ENCODE measurements at regions not wholly inside any gene's neighbourhood (a gene's known extent, or its start where the extent isn't known, plus 50 kb on each side); places are given as distances from the start of the nearest gene placed in this dataset.

GRCh38 chr12:69070319-69071090 lies 137.5 kb upstream of the CPM start:
- 34 to 52% methylated on average over 6 of the region's 6 CpGs for WGBS, 2 donors
- no peaks in the 10 kb centered on the region for H3K27me3 ChIP-seq
- peaks cover 0 to 40% (median 25%) of the 10 kb centered on the region in 4 donors for H3K4me1 ChIP-seq
- no peaks in the 10 kb centered on the region for H3K9me3 ChIP-seq
- no peaks in the 10 kb centered on the region for H3K36me3 ChIP-seq
- H3K4me3 ChIP-seq = no peak overlapping the region
- peak; percentile 75 to 88 for ATAC-seq (ENCODE audit: low FRiP score in 2 of 2)
- peak in 1 of 2 donors; percentile 77 for DNase-seq
- TF ChIP-seq POLR2A (IDR thresholded peaks at IDR 0.05) (no peak), EP300 (IDR thresholded peaks at IDR 0.05) (no peak), POLR2AphosphoS5 (IDR thresholded peaks at IDR 0.05) (peak in 1 of 2 donors; percentile 20)
- TF ChIP-seq, protein P1, sequence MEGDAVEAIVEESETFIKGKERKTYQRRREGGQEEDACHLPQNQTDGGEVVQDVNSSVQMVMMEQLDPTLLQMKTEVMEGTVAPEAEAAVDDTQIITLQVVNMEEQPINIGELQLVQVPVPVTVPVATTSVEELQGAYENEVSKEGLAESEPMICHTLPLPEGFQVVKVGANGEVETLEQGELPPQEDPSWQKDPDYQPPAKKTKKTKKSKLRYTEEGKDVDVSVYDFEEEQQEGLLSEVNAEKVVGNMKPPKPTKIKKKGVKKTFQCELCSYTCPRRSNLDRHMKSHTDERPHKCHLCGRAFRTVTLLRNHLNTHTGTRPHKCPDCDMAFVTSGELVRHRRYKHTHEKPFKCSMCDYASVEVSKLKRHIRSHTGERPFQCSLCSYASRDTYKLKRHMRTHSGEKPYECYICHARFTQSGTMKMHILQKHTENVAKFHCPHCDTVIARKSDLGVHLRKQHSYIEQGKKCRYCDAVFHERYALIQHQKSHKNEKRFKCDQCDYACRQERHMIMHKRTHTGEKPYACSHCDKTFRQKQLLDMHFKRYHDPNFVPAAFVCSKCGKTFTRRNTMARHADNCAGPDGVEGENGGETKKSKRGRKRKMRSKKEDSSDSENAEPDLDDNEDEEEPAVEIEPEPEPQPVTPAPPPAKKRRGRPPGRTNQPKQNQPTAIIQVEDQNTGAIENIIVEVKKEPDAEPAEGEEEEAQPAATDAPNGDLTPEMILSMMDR (IDR thresholded peaks at IDR 0.05) = peak; percentile 70 to 77 (median 73)
- peak overlapping the region in 2 of 4 donors; percentile 19 to 38 for H3K27ac ChIP-seq

DNA sequence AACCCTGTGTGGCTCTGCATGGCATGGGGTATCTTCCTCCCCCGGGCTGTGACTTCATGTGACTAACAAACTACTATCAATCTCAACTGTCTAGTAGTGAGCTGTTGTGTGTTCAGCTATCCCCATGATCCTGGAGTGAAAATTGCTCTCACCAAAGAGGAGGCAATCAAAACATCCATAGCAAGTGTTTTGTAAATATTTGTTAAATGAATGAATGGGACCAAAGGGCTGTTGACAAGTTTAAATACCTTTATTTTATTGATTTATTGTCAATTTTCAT lies 138.1 kb upstream of the CPM start:
- Histone ChIP-seq H3K27me3 (no peaks in the 10 kb centered on the region), H3K4me1 (peaks cover 0 to 40% (median 24%) of the 10 kb centered on the region in 4 donors), H3K9me3 (no peaks in the 10 kb centered on the region), H3K27ac (peak overlapping the region in 2 of 4 donors; percentile 19 to 38), H3K36me3 (no peaks in the 10 kb centered on the region), H3K4me3 (no peak overlapping the region)
- 32 to 43% methylated on average over 1 of the region's 1 CpG for WGBS, 2 donors
- no peak for TF ChIP-seq POLR2A (IDR thresholded peaks at IDR 0.05)
- TF ChIP-seq, protein P1 (IDR thresholded peaks at IDR 0.05) = no peak
- no peak for TF ChIP-seq EP300 (IDR thresholded peaks at IDR 0.05)
- no peak for TF ChIP-seq POLR2AphosphoS5 (IDR thresholded peaks at IDR 0.05)
- DNase-seq (no peak), ATAC-seq (ENCODE audit: low FRiP score in 2 of 2) (no peak)

DNA sequence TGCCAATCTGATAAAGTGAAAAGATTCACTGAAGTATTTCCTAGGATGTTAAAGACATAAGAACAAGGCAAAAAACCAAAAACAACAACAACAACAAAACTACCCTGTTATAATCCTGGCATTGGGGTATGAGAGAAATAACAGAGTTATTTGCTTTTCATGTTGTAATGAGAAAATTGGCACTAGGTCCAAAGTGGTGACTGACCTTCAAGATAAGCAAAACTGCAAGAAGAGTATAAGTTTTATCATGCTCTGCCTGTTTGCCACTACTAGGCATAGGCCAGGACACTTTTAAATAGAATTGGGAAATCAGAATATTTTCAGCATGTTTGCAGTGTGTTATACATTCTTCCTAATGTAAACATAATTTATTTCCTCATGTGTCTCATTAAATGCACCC lies 140.1 kb upstream of the CPM start:
- Histone ChIP-seq H3K27me3 (no peaks in the 10 kb centered on the region), H3K27ac (no peak overlapping the region), H3K9me3 (no peaks in the 10 kb centered on the region), H3K36me3 (no peaks in the 10 kb centered on the region), H3K4me3 (no peak overlapping the region), H3K4me1 (peaks cover 0 to 24% (median 16%) of the 10 kb centered on the region in 4 donors)
- no peak for ATAC-seq (ENCODE audit: low FRiP score in 2 of 2)
- TF ChIP-seq POLR2A (IDR thresholded peaks at IDR 0.05) (no peak), EP300 (IDR thresholded peaks at IDR 0.05) (no peak), POLR2AphosphoS5 (IDR thresholded peaks at IDR 0.05) (no peak)
- TF ChIP-seq, protein P1 (IDR thresholded peaks at IDR 0.05) = no peak
- DNase-seq = no peak

- Histone ChIP-seq H3K27ac (no peak overlapping the region), H3K27me3 (no peaks in the 10 kb centered on the region), H3K4me3 (no peak overlapping the region), H3K36me3 (no peaks in the 10 kb centered on the region), H3K4me1 (peaks cover 0 to 14% (median 11%) of the 10 kb centered on the region in 4 donors), H3K9me3 (no peaks in the 10 kb centered on the region)
- WGBS, 2 donors = 87% methylated on average over 5 of the region's 5 CpGs
- TF ChIP-seq POLR2A (IDR thresholded peaks at IDR 0.05) (no peak), EP300 (IDR thresholded peaks at IDR 0.05) (no peak), POLR2AphosphoS5 (IDR thresholded peaks at IDR 0.05) (no peak)
- TF ChIP-seq, protein P1 (IDR thresholded peaks at IDR 0.05) = no peak
- DNase-seq = no peak
- no peak for ATAC-seq (ENCODE audit: low FRiP score in 2 of 2)
These were observed 141.8 kb upstream of the CPM start for GRCh38 chr12:69074556-69075349.
